ENCODE measurements at regions not wholly inside any gene's neighbourhood (a gene's known extent, or its start where the extent isn't known, plus 50 kb on each side); places are given as distances from the start of the nearest gene placed in this dataset.

GRCh38 chr7:12490107-12490688, 80.3 kb upstream of the SCIN start:
- Histone ChIP-seq H3K36me3 (ENCODE audit: control insufficient read depth, insufficient read depth, low read length) (no peaks in the 10 kb centered on the region), H3K4me3 (replicated peaks; ENCODE audit: low read depth, low read length) (no peak overlapping the region), H3K27me3 (replicated peaks; ENCODE audit: control insufficient read depth, insufficient read depth, low read length) (no peaks in the 10 kb centered on the region)
- TF ChIP-seq CTCF (IDR thresholded peaks at IDR 0.05; ENCODE audit: insufficient read depth, low read length, poor library complexity, severe bottlenecking): peak; percentile 44
- no peak for DNase-seq (ENCODE audit: extremely low read depth, insufficient read length)

GRCh38 chr7:12490940-12491339, 79.6 kb upstream of the SCIN start:
- H3K36me3 ChIP-seq (ENCODE audit: control insufficient read depth, insufficient read depth, low read length): no peaks in the 10 kb centered on the region
- H3K4me3 ChIP-seq (replicated peaks; ENCODE audit: low read depth, low read length): no peak overlapping the region
- DNase-seq (ENCODE audit: extremely low read depth, insufficient read length): no peak
- H3K27me3 ChIP-seq (replicated peaks; ENCODE audit: control insufficient read depth, insufficient read depth, low read length): no peaks in the 10 kb centered on the region
- no peak for TF ChIP-seq CTCF (IDR thresholded peaks at IDR 0.05; ENCODE audit: insufficient read depth, low read length, poor library complexity, severe bottlenecking)

GRCh38 chr7:12491526-12491925, 79.0 kb upstream of the SCIN start:
- no peak overlapping the region for H3K4me3 ChIP-seq (replicated peaks; ENCODE audit: low read depth, low read length)
- no peaks in the 10 kb centered on the region for H3K27me3 ChIP-seq (replicated peaks; ENCODE audit: control insufficient read depth, insufficient read depth, low read length)
- H3K36me3 ChIP-seq (ENCODE audit: control insufficient read depth, insufficient read depth, low read length): no peaks in the 10 kb centered on the region
- TF ChIP-seq CTCF (IDR thresholded peaks at IDR 0.05; ENCODE audit: insufficient read depth, low read length, poor library complexity, severe bottlenecking): no peak
- no peak for DNase-seq (ENCODE audit: extremely low read depth, insufficient read length)

- H3K36me3 ChIP-seq (ENCODE audit: control insufficient read depth, insufficient read depth, low read length): no peaks in the 10 kb centered on the region
- no peaks in the 10 kb centered on the region for H3K27me3 ChIP-seq (replicated peaks; ENCODE audit: control insufficient read depth, insufficient read depth, low read length)
- TF ChIP-seq CTCF (IDR thresholded peaks at IDR 0.05; ENCODE audit: insufficient read depth, low read length, poor library complexity, severe bottlenecking): no peak
- H3K4me3 ChIP-seq (replicated peaks; ENCODE audit: low read depth, low read length): no peak overlapping the region
- DNase-seq (ENCODE audit: extremely low read depth, insufficient read length): no peak
These were observed 77.1 kb upstream of the SCIN start for GRCh38 chr7:12493407-12493806.

- no peaks in the 10 kb centered on the region for H3K27me3 ChIP-seq (replicated peaks; ENCODE audit: control insufficient read depth, insufficient read depth, low read length)
- H3K36me3 ChIP-seq (ENCODE audit: control insufficient read depth, insufficient read depth, low read length): no peaks in the 10 kb centered on the region
- no peak for TF ChIP-seq CTCF (IDR thresholded peaks at IDR 0.05; ENCODE audit: insufficient read depth, low read length, poor library complexity, severe bottlenecking)
- H3K4me3 ChIP-seq (replicated peaks; ENCODE audit: low read depth, low read length): no peak overlapping the region
- DNase-seq (ENCODE audit: extremely low read depth, insufficient read length): no peak
These were observed 76.4 kb upstream of the SCIN start for GRCh38 chr7:12493863-12494686.

Data from GM06990 (cell line).